SK-N-SH (cell line): ENCODE measurements at regions not wholly inside any gene's neighbourhood (a gene's known extent, or its start where the extent isn't known, plus 50 kb on each side); places are given as distances from the start of the nearest gene placed in this dataset.
A peak's percentile ranks its signal among the peaks of the same experiment; 100 is the strongest.
"Not testable (repeated sequence)": the region's sequence is repeated elsewhere in the genome, so short reads cannot be mapped to it uniquely, and the experiment has no call there.

ENCODE experiments used
- CTCF ChIA-PET: fragments of 300-600, 350-600 bp; formaldehyde crosslinking; extraction: SDS; loops from one replicate; lab custom pipeline; 2021; lab: Yijun Ruan, JAX
- POLR2A ChIA-PET: fragments of 350-600 bp; sonication (Branson Sonifier 250); formaldehyde crosslinking; extraction: SDS; loops from one replicate; lab custom pipeline; 2020; ENCODE audit warnings: antibody characterized with exemption, inconsistent platforms; lab: Yijun Ruan, JAX
- DNase-seq: peaks from one replicate; pipeline ENCODE4 v3.0.0; 2012
- H2AFZ ChIP-seq: fragments of 200-600 bp; sonication (generic); 2 replicates; pipeline ENCODE4 v1.8.1; 2016; ENCODE audit warnings: antibody characterized with exemption, mild to moderate bottlenecking, low read depth
- H3F3A ChIP-seq: fragments of 200-600 bp; sonication (generic); replicated peaks from 2 replicates; pipeline ENCODE3; 2016; ENCODE audit warnings: antibody characterized with exemption, mild to moderate bottlenecking; ENCODE audit not compliant: insufficient read depth
- H3K27ac ChIP-seq, 2 experiments: fragments of 200-500 bp in 1 of 2; fragments of 200-600 bp in 1 of 2; sonication (Bioruptor generic) in 1 of 2; sonication (generic), shearing (Covaris generic) in 1 of 2; 2 replicates each; pipeline versions ENCODE4 v1.5.1 to v1.6.1; 2014 to 2016; ENCODE audit warnings: low read depth in 2 of 2, inconsistent platforms in 1 of 2, low read length in 1 of 2, mild to moderate bottlenecking in 1 of 2, mixed read lengths in 1 of 2
- H3K27me3 ChIP-seq: fragments of 200-600 bp; sonication (generic), shearing (Covaris generic); 2 replicates; pipeline ENCODE4 v1.6.1; 2016; ENCODE audit warnings: mixed run types; ENCODE audit not compliant: insufficient read depth
- H3K36me3 ChIP-seq, 2 experiments: fragments of 200-500 bp in 1 of 2; fragments of 200-600 bp in 1 of 2; sonication (Bioruptor generic) in 1 of 2; sonication (generic) in 1 of 2; replicated peaks in 1 of 2; 2 replicates each; pipeline versions ENCODE3 to v1.5.1; 2014 to 2016; ENCODE audit warnings: low read length in 1 of 2, mild to moderate bottlenecking in 1 of 2; ENCODE audit not compliant: insufficient read depth in 2 of 2, control insufficient read depth in 1 of 2
- H3K4me1 ChIP-seq, 2 experiments: fragments of 200-500 bp in 1 of 2; fragments of 200-600 bp in 1 of 2; sonication (Bioruptor generic) in 1 of 2; sonication (generic), shearing (Covaris generic) in 1 of 2; 2 replicates each; pipeline versions ENCODE4 v1.5.1 to v1.6.1; 2014 to 2016; ENCODE audit warnings: low read depth in 1 of 2, low read length in 1 of 2, mixed run types in 1 of 2; ENCODE audit not compliant: insufficient read depth in 2 of 2, control insufficient read depth in 1 of 2
- H3K4me2 ChIP-seq: fragments of 200-600 bp; sonication (generic), shearing (Covaris generic); 2 replicates; pipeline ENCODE4 v1.6.1; 2017; ENCODE audit warnings: mixed run types
- H3K4me3 ChIP-seq, 2 experiments: fragments of 200-500 bp in 1 of 2; fragments of 200-600 bp in 1 of 2; sonication (Bioruptor generic) in 1 of 2; sonication (generic), shearing (Covaris generic) in 1 of 2; 2 replicates each; pipeline versions ENCODE4 v1.5.1 to v1.8.1; 2014 to 2016; ENCODE audit warnings: low read depth in 2 of 2, inconsistent platforms in 1 of 2, low read length in 1 of 2, mild to moderate bottlenecking in 1 of 2, mixed read lengths in 1 of 2, moderate library complexity in 1 of 2
- H3K79me2 ChIP-seq: fragments of 200-600 bp; sonication (generic); 2 replicates; pipeline ENCODE4 v1.8.1; 2017; ENCODE audit warnings: mild to moderate bottlenecking; ENCODE audit not compliant: insufficient read depth
- H3K9ac ChIP-seq: fragments of 200-600 bp; sonication (generic); 2 replicates; pipeline ENCODE4 v1.6.1; 2017; ENCODE audit warnings: mixed run types
- H3K9me2 ChIP-seq: fragments of 200-600 bp; sonication (generic); 2 replicates; pipeline ENCODE4 v1.6.1; 2017; ENCODE audit warnings: mixed run types
- H3K9me3 ChIP-seq: fragments of 200-600 bp; sonication (generic); 2 replicates; pipeline ENCODE4 v1.6.1; 2017; ENCODE audit warnings: mixed run types, mild to moderate bottlenecking, moderate library complexity
- H4K20me1 ChIP-seq: fragments of 200-600 bp; sonication (generic); 2 replicates; pipeline ENCODE4 v1.6.1; 2017; ENCODE audit warnings: mild to moderate bottlenecking, mixed run types; ENCODE audit not compliant: insufficient read depth
- ELF1 ChIP-seq: IDR thresholded peaks from 2 replicates; pipeline ENCODE4 v1.4.0; 2012
- FOXJ3 ChIP-seq: sonication (generic); formaldehyde crosslinking; IDR thresholded peaks from 2 replicates; pipeline ENCODE4 v1.5.1; 2020; ENCODE audit warnings: mild to moderate bottlenecking, missing genetic modification reagents
- GATA2 ChIP-seq: sonication (generic); formaldehyde crosslinking; IDR thresholded peaks from 2 replicates; pipeline ENCODE4 v1.5.0; 2020; ENCODE audit warnings: mild to moderate bottlenecking, missing genetic modification reagents
- IRF3 ChIP-seq: fragments of 150-350 bp; IDR thresholded peaks from 2 replicates; pipeline ENCODE4 v1.6.1; 2016; ENCODE audit warnings: mild to moderate bottlenecking, low read depth, low read length
- JUND ChIP-seq: IDR thresholded peaks from 2 replicates; pipeline ENCODE4 v1.4.0; 2012
- MEF2A ChIP-seq: IDR thresholded peaks from 2 replicates; pipeline ENCODE4 v1.4.0; 2012; ENCODE audit warnings: low read depth, borderline replicate concordance
- PBX3 ChIP-seq: IDR thresholded peaks from 2 replicates; pipeline ENCODE4; 2012
- RCOR1 ChIP-seq: fragments of 150-350 bp; IDR thresholded peaks from 2 replicates; pipeline ENCODE4 v1.6.1; 2017; ENCODE audit warnings: antibody characterized with exemption, low read length
- REST ChIP-seq: IDR thresholded peaks from 2 replicates; pipeline ENCODE4 v1.6.1; 2012; ENCODE audit warnings: mild to moderate bottlenecking, low read depth, low read length, moderate library complexity
- RFX5 ChIP-seq: IDR thresholded peaks from 2 replicates; pipeline ENCODE4 v1.6.1; 2012; ENCODE audit warnings: mild to moderate bottlenecking, improper control_type of control experiment, low read length
- SMC3 ChIP-seq: IDR thresholded peaks from 2 replicates; pipeline ENCODE4 v1.6.1; 2012; ENCODE audit warnings: low read depth, low read length, improper control_type of control experiment
- TAF1 ChIP-seq: IDR thresholded peaks from 2 replicates; pipeline ENCODE4 v1.6.1; 2012; ENCODE audit warnings: low read depth, mild to moderate bottlenecking, low read length, moderate library complexity, borderline replicate concordance
- TEAD4 ChIP-seq: IDR thresholded peaks from 2 replicates; pipeline ENCODE4 v1.4.0; 2012; ENCODE audit warnings: mild to moderate bottlenecking, borderline replicate concordance; ENCODE audit not compliant: insufficient read depth
- USF2 ChIP-seq: fragments of 150-350 bp; IDR thresholded peaks from 2 replicates; pipeline ENCODE4 v1.6.1; 2017; ENCODE audit warnings: antibody characterized with exemption, low read length, low read depth, borderline replicate concordance
- YY1 ChIP-seq: IDR thresholded peaks from 2 replicates; pipeline ENCODE4 v1.4.0; 2012; ENCODE audit warnings: low read depth, mild to moderate bottlenecking
- WGBS: methylation state at CpG from one replicate; pipeline ENCODE4 v1.1.6; 2017; ENCODE audit warnings: low lambda C conversion rate; 5-methylcytosine and 5-hydroxymethylcytosine counted together

- TF ChIP-seq USF2 (no peak), RFX5 (no peak), JUND (no peak)
Measured at GRCh38 chr2:239719791-239720360, 305.3 kb downstream of the NDUFA10 start (continued).

- H3K9me3 ChIP-seq, H3K79me2 ChIP-seq, H2AFZ ChIP-seq, H3K4me3 ChIP-seq, H4K20me1 ChIP-seq, H3K27ac ChIP-seq, CTCF ChIA-PET, H3K36me3 ChIP-seq, H3K27me3 ChIP-seq, H3K9ac ChIP-seq, H3F3A ChIP-seq, H3K4me2 ChIP-seq, DNase-seq, H3K9me2 ChIP-seq: not testable (repeated sequence)
- POLR2A ChIA-PET = interaction anchor here (0.6 kb wide), 1 partner anchor 11 kb away, joined by 4 read pairs; no protein-coding TSS in a partner anchor
- 26% methylated on average over 2 of the region's 6 CpGs for WGBS
- peaks cover 0 to 49% of the 10 kb centered on the region in 2 experiments; a peak in 1 of 4 replicates for H3K4me1 ChIP-seq
Measured at GRCh38 chr2:239718991-239719390, 306.2 kb downstream of the NDUFA10 start.

GRCh38 chr2:239717706-239718105 lies 307.4 kb downstream of the NDUFA10 start:
- Histone ChIP-seq H3K4me3 (no peak overlapping the region), H2AFZ (no peak overlapping the region), H3K9me3 (peaks cover 4% of the 10 kb centered on the region; the same call in 1 of the 2 replicates), H3K4me1 (peaks cover 0 to 40% of the 10 kb centered on the region in 2 experiments; a peak in 1 of 4 replicates), H3K79me2 (no peaks in the 10 kb centered on the region), H3K9me2 (no peaks in the 10 kb centered on the region), H3K9ac (no peak overlapping the region), H3F3A (no peaks in the 10 kb centered on the region), H3K36me3 (no peaks in the 10 kb centered on the region), H4K20me1 (no peaks in the 10 kb centered on the region), H3K27me3 (no peaks in the 10 kb centered on the region), H3K27ac (peak overlapping the region in 1 of 2 experiments; percentile 68; a peak in 1 of 4 replicates), H3K4me2 (no peak overlapping the region)
- WGBS = 69% methylated on average over 10 of the region's 22 CpGs
- ChIA-PET POLR2A (no interaction called here), CTCF (interaction anchor here (0.9 to 1.7 kb wide), 3 partner anchors 9 to 165 kb away, joined by 3 to 6 read pairs (median 3); no protein-coding TSS in a partner anchor)
- DNase-seq = no peak
- TF ChIP-seq SMC3 (no peak), IRF3 (no peak), USF2 (no peak), TEAD4 (no peak), YY1 (no peak), ELF1 (no peak), GATA2 (CRISPR knock-in tag) (no peak), TAF1 (no peak), RCOR1 (no peak), REST (no peak), MEF2A (no peak), FOXJ3 (CRISPR knock-in tag) (no peak), PBX3 (no peak)
